ENCODE measurements at regions not wholly inside any gene's neighbourhood (a gene's known extent, or its start where the extent isn't known, plus 50 kb on each side); places are given as distances from the start of the nearest gene placed in this dataset.

DNA sequence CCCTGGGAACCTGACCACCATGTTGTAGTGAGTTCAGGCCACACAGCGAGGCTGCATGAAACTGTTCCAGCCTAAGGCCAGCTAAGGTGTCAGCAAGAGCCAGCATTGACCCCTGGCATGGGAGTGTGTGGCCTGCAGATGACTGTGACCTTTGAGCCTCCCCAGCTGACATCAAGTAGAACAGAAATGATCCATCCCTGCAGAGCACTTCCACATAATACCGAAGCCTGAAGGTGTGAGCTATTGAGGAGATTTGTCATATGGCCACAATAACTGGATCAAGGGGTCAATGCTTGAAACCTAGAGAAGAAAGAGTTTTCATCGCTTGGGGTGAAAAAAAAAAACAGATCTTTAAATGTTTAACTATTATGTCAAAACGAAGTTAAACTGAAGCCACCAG is 207.3 kb upstream of the SOX11 start:
- no peak for TF ChIP-seq CTCF (IDR thresholded peaks at IDR 0.05; ENCODE audit: low read depth, low read length, poor library complexity, severe bottlenecking)
- TF ChIP-seq EZH2phosphoT487 (IDR thresholded peaks at IDR 0.05; ENCODE audit: borderline replicate concordance, low read length) = no peak
